H1 (cell line): ENCODE measurements at regions not wholly inside any gene's neighbourhood (a gene's known extent, or its start where the extent isn't known, plus 50 kb on each side); places are given as distances from the start of the nearest gene placed in this dataset.

Experiments used
- BACH1 ChIP-seq: IDR thresholded peaks from 2 replicates; pipeline ENCODE4 v1.6.1; 2012; ENCODE audit warnings: low read length, improper control_type of control experiment
- CEBPB ChIP-seq: IDR thresholded peaks from 2 replicates; pipeline ENCODE4 v1.6.1; 2012; ENCODE audit warnings: low read depth, low read length
- HDAC6 ChIP-seq: IDR thresholded peaks from one replicate; pipeline ENCODE4 v1.7.1; 2012; ENCODE audit warnings: low read depth, mild to moderate bottlenecking, inconsistent platforms, low read length, moderate library complexity
- KDM1A ChIP-seq: fragments of 200-600, 300-600 bp; sonication (generic); IDR thresholded peaks from 2 replicates; pipeline ENCODE4 v1.7.1; 2016; ENCODE audit warnings: mild to moderate bottlenecking, low read length, borderline replicate concordance
- NANOG ChIP-seq: IDR thresholded peaks from 2 replicates; pipeline ENCODE4 v1.6.1; 2011; ENCODE audit warnings: low read length, low read depth, mild to moderate bottlenecking, inconsistent platforms; ENCODE audit not compliant: insufficient read depth, poor library complexity, severe bottlenecking
- PHF8 ChIP-seq: fragments of 200-600 bp; sonication (generic); conservative IDR thresholded peaks from 2 replicates; pipeline ENCODE4 v1.7.1; 2012; ENCODE audit warnings: low read depth, mild to moderate bottlenecking, inconsistent platforms, low read length, moderate library complexity
- POLR2A ChIP-seq, 2 experiments: IDR thresholded peaks; 1 replicate in 1 of 2; 2 replicates in 1 of 2; pipeline ENCODE4 v1.6.1; 2011; ENCODE audit warnings: low read depth in 2 of 2, low read length in 2 of 2, mild to moderate bottlenecking in 2 of 2; ENCODE audit errors: control extremely low read depth in 1 of 2
- POLR2AphosphoS5 ChIP-seq: IDR thresholded peaks from 2 replicates; pipeline ENCODE4 v1.6.1; 2011; ENCODE audit warnings: low read depth, low read length
- SIRT6 ChIP-seq: IDR thresholded peaks from one replicate; pipeline ENCODE4 v1.7.1; 2012; ENCODE audit warnings: low read length, inconsistent platforms
- SP2 ChIP-seq: IDR thresholded peaks from 2 replicates; pipeline ENCODE4 v1.6.1; 2012; ENCODE audit warnings: mild to moderate bottlenecking, low read length, inconsistent platforms
- TF ChIP-seq, protein P1 (sequence below): fragments of 300-600 bp; sonication (generic); IDR thresholded peaks from 2 replicates; pipeline ENCODE4 v1.7.1; 2012; ENCODE audit warnings: low read length, moderate library complexity, mild to moderate bottlenecking, inconsistent platforms; ENCODE audit not compliant: insufficient replicate concordance
- TF ChIP-seq, protein P2 (sequence below): IDR thresholded peaks from 2 replicates; pipeline ENCODE4 v1.6.1; 2012; ENCODE audit warnings: low read length, inconsistent platforms

DNA sequence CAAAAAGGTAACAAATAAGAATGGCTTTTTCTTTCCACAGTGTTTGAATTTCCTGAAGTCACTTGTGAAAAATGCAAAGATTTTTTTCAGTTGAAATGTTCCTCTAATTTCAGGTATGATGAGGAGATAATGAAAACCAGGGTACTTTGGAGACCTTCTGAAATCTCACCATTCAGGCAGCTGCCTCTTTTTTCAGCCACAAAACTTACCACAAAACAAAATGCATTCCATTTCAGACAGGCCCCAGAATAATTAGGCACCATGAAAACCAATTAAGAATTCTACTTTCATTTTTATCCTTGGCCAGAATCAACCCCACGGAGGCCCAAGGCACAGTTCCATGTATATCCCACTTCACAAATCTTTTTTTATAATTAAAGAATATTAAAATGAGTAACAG, 880.3 kb upstream of the ACVR2A start (continued):
- TF ChIP-seq, protein P1, sequence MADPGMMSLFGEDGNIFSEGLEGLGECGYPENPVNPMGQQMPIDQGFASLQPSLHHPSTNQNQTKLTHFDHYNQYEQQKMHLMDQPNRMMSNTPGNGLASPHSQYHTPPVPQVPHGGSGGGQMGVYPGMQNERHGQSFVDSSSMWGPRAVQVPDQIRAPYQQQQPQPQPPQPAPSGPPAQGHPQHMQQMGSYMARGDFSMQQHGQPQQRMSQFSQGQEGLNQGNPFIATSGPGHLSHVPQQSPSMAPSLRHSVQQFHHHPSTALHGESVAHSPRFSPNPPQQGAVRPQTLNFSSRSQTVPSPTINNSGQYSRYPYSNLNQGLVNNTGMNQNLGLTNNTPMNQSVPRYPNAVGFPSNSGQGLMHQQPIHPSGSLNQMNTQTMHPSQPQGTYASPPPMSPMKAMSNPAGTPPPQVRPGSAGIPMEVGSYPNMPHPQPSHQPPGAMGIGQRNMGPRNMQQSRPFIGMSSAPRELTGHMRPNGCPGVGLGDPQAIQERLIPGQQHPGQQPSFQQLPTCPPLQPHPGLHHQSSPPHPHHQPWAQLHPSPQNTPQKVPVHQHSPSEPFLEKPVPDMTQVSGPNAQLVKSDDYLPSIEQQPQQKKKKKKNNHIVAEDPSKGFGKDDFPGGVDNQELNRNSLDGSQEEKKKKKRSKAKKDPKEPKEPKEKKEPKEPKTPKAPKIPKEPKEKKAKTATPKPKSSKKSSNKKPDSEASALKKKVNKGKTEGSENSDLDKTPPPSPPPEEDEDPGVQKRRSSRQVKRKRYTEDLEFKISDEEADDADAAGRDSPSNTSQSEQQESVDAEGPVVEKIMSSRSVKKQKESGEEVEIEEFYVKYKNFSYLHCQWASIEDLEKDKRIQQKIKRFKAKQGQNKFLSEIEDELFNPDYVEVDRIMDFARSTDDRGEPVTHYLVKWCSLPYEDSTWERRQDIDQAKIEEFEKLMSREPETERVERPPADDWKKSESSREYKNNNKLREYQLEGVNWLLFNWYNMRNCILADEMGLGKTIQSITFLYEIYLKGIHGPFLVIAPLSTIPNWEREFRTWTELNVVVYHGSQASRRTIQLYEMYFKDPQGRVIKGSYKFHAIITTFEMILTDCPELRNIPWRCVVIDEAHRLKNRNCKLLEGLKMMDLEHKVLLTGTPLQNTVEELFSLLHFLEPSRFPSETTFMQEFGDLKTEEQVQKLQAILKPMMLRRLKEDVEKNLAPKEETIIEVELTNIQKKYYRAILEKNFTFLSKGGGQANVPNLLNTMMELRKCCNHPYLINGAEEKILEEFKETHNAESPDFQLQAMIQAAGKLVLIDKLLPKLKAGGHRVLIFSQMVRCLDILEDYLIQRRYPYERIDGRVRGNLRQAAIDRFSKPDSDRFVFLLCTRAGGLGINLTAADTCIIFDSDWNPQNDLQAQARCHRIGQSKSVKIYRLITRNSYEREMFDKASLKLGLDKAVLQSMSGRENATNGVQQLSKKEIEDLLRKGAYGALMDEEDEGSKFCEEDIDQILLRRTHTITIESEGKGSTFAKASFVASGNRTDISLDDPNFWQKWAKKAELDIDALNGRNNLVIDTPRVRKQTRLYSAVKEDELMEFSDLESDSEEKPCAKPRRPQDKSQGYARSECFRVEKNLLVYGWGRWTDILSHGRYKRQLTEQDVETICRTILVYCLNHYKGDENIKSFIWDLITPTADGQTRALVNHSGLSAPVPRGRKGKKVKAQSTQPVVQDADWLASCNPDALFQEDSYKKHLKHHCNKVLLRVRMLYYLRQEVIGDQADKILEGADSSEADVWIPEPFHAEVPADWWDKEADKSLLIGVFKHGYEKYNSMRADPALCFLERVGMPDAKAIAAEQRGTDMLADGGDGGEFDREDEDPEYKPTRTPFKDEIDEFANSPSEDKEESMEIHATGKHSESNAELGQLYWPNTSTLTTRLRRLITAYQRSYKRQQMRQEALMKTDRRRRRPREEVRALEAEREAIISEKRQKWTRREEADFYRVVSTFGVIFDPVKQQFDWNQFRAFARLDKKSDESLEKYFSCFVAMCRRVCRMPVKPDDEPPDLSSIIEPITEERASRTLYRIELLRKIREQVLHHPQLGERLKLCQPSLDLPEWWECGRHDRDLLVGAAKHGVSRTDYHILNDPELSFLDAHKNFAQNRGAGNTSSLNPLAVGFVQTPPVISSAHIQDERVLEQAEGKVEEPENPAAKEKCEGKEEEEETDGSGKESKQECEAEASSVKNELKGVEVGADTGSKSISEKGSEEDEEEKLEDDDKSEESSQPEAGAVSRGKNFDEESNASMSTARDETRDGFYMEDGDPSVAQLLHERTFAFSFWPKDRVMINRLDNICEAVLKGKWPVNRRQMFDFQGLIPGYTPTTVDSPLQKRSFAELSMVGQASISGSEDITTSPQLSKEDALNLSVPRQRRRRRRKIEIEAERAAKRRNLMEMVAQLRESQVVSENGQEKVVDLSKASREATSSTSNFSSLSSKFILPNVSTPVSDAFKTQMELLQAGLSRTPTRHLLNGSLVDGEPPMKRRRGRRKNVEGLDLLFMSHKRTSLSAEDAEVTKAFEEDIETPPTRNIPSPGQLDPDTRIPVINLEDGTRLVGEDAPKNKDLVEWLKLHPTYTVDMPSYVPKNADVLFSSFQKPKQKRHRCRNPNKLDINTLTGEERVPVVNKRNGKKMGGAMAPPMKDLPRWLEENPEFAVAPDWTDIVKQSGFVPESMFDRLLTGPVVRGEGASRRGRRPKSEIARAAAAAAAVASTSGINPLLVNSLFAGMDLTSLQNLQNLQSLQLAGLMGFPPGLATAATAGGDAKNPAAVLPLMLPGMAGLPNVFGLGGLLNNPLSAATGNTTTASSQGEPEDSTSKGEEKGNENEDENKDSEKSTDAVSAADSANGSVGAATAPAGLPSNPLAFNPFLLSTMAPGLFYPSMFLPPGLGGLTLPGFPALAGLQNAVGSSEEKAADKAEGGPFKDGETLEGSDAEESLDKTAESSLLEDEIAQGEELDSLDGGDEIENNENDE: no peak
- TF ChIP-seq KDM1A (no peak), POLR2A (IDR thresholded peaks at IDR 0.05; ENCODE audit: control extremely low read depth in 1 of 2, low read depth in 2 of 2, low read length in 2 of 2) (no peak), POLR2AphosphoS5 (no peak), NANOG (no peak), CEBPB (no peak), HDAC6 (no peak), SP2 (no peak), PHF8 (no peak), SIRT6 (no peak), BACH1 (no peak)
- TF ChIP-seq, protein P2, sequence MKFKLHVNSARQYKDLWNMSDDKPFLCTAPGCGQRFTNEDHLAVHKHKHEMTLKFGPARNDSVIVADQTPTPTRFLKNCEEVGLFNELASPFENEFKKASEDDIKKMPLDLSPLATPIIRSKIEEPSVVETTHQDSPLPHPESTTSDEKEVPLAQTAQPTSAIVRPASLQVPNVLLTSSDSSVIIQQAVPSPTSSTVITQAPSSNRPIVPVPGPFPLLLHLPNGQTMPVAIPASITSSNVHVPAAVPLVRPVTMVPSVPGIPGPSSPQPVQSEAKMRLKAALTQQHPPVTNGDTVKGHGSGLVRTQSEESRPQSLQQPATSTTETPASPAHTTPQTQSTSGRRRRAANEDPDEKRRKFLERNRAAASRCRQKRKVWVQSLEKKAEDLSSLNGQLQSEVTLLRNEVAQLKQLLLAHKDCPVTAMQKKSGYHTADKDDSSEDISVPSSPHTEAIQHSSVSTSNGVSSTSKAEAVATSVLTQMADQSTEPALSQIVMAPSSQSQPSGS: no peak
